Stimulated activated CD4-positive, alpha-beta T cell treated with anti-CD3 and anti-CD28 coated beads, TNF-alpha, amount 100 ng/mL, for 24 hours (primary cell): ENCODE measurements at regions not wholly inside any gene's neighbourhood (a gene's known extent, or its start where the extent isn't known, plus 50 kb on each side); places are given as distances from the start of the nearest gene placed in this dataset.

Experiments used
- DNase-seq, 3 experiments: peaks; one replicate each; pipeline ENCODE4 v3.0.0-alpha.2; 2020; ENCODE audit warnings: low read depth in 3 of 3

- no peak for DNase-seq
These were observed 255.5 kb downstream of the MAN2A1 start for GRCh38 chr5:109945097-109945678.

- no peak for DNase-seq
These were observed 256.2 kb downstream of the MAN2A1 start for GRCh38 chr5:109945723-109946480.

GRCh38 chr5:109946610-109947009 lies 256.9 kb downstream of the MAN2A1 start:
- no peak for DNase-seq

- DNase-seq = no peak
These were observed 257.9 kb downstream of the MAN2A1 start for GRCh38 chr5:109947667-109948066.

- no peak for DNase-seq
These were observed 260.9 kb downstream of the MAN2A1 start for GRCh38 chr5:109950634-109951033.

- DNase-seq = no peak
These were observed 261.6 kb downstream of the MAN2A1 start for GRCh38 chr5:109951348-109951747.

- no peak for DNase-seq
These were observed 262.0 kb downstream of the MAN2A1 start for GRCh38 chr5:109951758-109952157.

GRCh38 chr5:109953761-109954160 lies 264.0 kb downstream of the MAN2A1 start:
- no peak for DNase-seq

- no peak for DNase-seq
These were observed 267.2 kb downstream of the MAN2A1 start for GRCh38 chr5:109956884-109957283.

GRCh38 chr5:109958082-109958481 lies 268.4 kb downstream of the MAN2A1 start:
- no peak for DNase-seq

- no peak for DNase-seq
These were observed 269.9 kb downstream of the MAN2A1 start for GRCh38 chr5:109959652-109960051.

GRCh38 chr5:109961751-109962150 lies 272.0 kb downstream of the MAN2A1 start:
- no peak for DNase-seq

GRCh38 chr5:109962882-109963603 lies 273.3 kb downstream of the MAN2A1 start:
- DNase-seq = no peak

GRCh38 chr5:109964136-109964535 lies 274.4 kb downstream of the MAN2A1 start:
- no peak for DNase-seq

GRCh38 chr5:109965634-109966033 lies 275.9 kb downstream of the MAN2A1 start:
- no peak for DNase-seq

- no peak for DNase-seq
These were observed 282.2 kb downstream of the MAN2A1 start for GRCh38 chr5:109971968-109972367.

- no peak for DNase-seq
These were observed 292.3 kb downstream of the MAN2A1 start for GRCh38 chr5:109981979-109982378.

- no peak for DNase-seq
These were observed 293.3 kb downstream of the MAN2A1 start for GRCh38 chr5:109982966-109983534.

- DNase-seq = no peak
These were observed 297.0 kb downstream of the MAN2A1 start for GRCh38 chr5:109986726-109987125.

GRCh38 chr5:109987355-109987754 lies 297.6 kb downstream of the MAN2A1 start:
- no peak for DNase-seq

- DNase-seq = no peak
These were observed 298.2 kb downstream of the MAN2A1 start for GRCh38 chr5:109987970-109988369.

- no peak for DNase-seq
These were observed 299.4 kb downstream of the MAN2A1 start for GRCh38 chr5:109989161-109989560.
